K562 (cell line): ENCODE measurements at regions not wholly inside any gene's neighbourhood (a gene's known extent, or its start where the extent isn't known, plus 50 kb on each side); places are given as distances from the start of the nearest gene placed in this dataset.

ENCODE experiments used
- CHD7 ChIP-seq: fragments of 200-600 bp; sonication (generic); IDR thresholded peaks from one replicate; pipeline ENCODE4 v1.6.1; 2012; ENCODE audit warnings: mild to moderate bottlenecking, low read depth, low read length, inconsistent platforms
- GATA2 ChIP-seq: sonication (generic); formaldehyde crosslinking; IDR thresholded peaks from 2 replicates; pipeline ENCODE4 v1.4.0; 2020; ENCODE audit warnings: mild to moderate bottlenecking, missing genetic modification reagents
- NFE2L1 ChIP-seq: fragments of 450-650 bp; IDR thresholded peaks from 2 replicates; pipeline ENCODE4 v1.6.1; 2016; ENCODE audit warnings: missing genetic modification characterization, low read depth, mild to moderate bottlenecking, missing compliant biosample characterization, moderate library complexity, borderline replicate concordance
- PBX2 ChIP-seq, 2 experiments: IDR thresholded peaks in 1 of 2; conservative IDR thresholded peaks in 1 of 2; 2 replicates each; pipeline ENCODE4 v1.6.1; 2016; ENCODE audit warnings: low read depth in 2 of 2, mild to moderate bottlenecking in 1 of 2, missing compliant biosample characterization in 1 of 2, missing genetic modification characterization in 1 of 2, moderate library complexity in 1 of 2
- POLR2G ChIP-seq: fragments of 200-400 bp; formaldehyde crosslinking; IDR thresholded peaks from 2 replicates; pipeline ENCODE4 v1.6.1; 2017; ENCODE audit warnings: low read depth, mild to moderate bottlenecking, antibody characterized with exemption, low read length, moderate library complexity
- RBM14 ChIP-seq: fragments of 200-400 bp; formaldehyde crosslinking; IDR thresholded peaks from 2 replicates; pipeline ENCODE4 v1.6.1; 2018; ENCODE audit warnings: low read depth, mild to moderate bottlenecking, low read length, moderate library complexity, borderline replicate concordance; ENCODE audit not compliant: insufficient read depth
- SNRNP70 ChIP-seq: fragments of 200-400 bp; formaldehyde crosslinking; optimal IDR thresholded peaks from 2 replicates; pipeline ENCODE3; 2017; ENCODE audit warnings: low read depth, low read length
- SOX6 ChIP-seq: fragments of 450-650 bp; IDR thresholded peaks from 2 replicates; pipeline ENCODE4 v1.6.1; 2014; ENCODE audit warnings: mild to moderate bottlenecking
- SPI1 ChIP-seq: IDR thresholded peaks from 2 replicates; pipeline ENCODE4 v1.6.1; 2011; ENCODE audit warnings: low read depth, low read length, control low read depth, borderline replicate concordance
- THAP12 ChIP-seq: fragments of 250-450 bp; sonication (Bioruptor Pico); IDR thresholded peaks from 2 replicates; pipeline ENCODE4 v1.9.0; 2021; ENCODE audit warnings: mild to moderate bottlenecking, inconsistent platforms
- ZFX ChIP-seq: sonication (generic); formaldehyde crosslinking; IDR thresholded peaks from 2 replicates; pipeline ENCODE4 v1.8.0; 2022; ENCODE audit warnings: mild to moderate bottlenecking, missing genetic modification reagents, moderate library complexity
- ZNF124 ChIP-seq: sonication (generic); formaldehyde crosslinking; IDR thresholded peaks from 2 replicates; pipeline ENCODE4 v1.8.1; 2022; ENCODE audit warnings: missing genetic modification reagents

- TF ChIP-seq CHD7: no peak
- no peak for TF ChIP-seq ZNF124 (CRISPR knock-in tag)
- no peak for TF ChIP-seq SPI1
- peak; percentile 83 for TF ChIP-seq SOX6
- no peak; the same call in 1 of the 2 replicates for TF ChIP-seq GATA2 (CRISPR knock-in tag)
- TF ChIP-seq POLR2G: no peak
- TF ChIP-seq ZFX (CRISPR knock-in tag): no peak
- no peak for TF ChIP-seq RBM14
- no peak for TF ChIP-seq NFE2L1
- no peak for TF ChIP-seq PBX2 (CRISPR knock-in tag; IDR thresholded peaks at IDR 0.05; ENCODE audit: low read depth)
- peak; percentile 65; the same call in 1 of the 2 replicates for TF ChIP-seq PBX2 (tag; conservative IDR thresholded peaks at IDR 0.05; ENCODE audit: low read depth)
- TF ChIP-seq THAP12 (CRISPR knock-in tag): no peak
- TF ChIP-seq SNRNP70: no peak
Measured at GRCh38 chr11:10920205-10920604, 62.4 kb upstream of the ZBED5 start (continued).
